Loucy (cell line): ENCODE measurements at regions not wholly inside any gene's neighbourhood (a gene's known extent, or its start where the extent isn't known, plus 50 kb on each side); places are given as distances from the start of the nearest gene placed in this dataset.

Source experiments
- EZH2phosphoT487 ChIP-seq: fragments of 200-600 bp; IDR thresholded peaks from 2 replicates; pipeline ENCODE4 v1.6.1; 2018; ENCODE audit warnings: antibody characterized with exemption, mild to moderate bottlenecking, moderate library complexity, borderline replicate concordance
- TF ChIP-seq, protein P1 (sequence below): fragments of 200-600 bp; sonication (generic); conservative IDR thresholded peaks from 2 replicates; pipeline ENCODE4 v1.5.1; 2014; ENCODE audit warnings: mild to moderate bottlenecking, antibody characterized with exemption, low read length

DNA sequence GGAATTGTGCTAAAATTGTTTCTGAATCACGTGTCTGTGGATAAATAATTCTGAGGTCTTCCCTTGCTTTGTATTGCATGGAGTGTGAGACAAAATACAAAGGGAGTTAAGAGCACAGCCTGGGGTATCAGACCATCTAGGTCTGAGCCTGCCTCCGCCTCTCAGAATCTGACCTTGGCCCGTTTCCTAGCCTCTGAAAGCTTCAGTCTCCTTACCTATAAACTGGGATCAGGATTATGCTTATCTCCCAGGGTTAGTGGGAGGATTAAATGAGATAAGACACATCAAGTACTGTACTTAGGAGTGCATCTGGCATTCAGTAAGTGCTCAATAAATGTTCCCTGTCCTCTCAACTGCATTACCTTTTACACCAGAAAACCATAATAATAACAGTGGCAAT, 140.6 kb upstream of the TENM3 start:
- TF ChIP-seq, protein P1, sequence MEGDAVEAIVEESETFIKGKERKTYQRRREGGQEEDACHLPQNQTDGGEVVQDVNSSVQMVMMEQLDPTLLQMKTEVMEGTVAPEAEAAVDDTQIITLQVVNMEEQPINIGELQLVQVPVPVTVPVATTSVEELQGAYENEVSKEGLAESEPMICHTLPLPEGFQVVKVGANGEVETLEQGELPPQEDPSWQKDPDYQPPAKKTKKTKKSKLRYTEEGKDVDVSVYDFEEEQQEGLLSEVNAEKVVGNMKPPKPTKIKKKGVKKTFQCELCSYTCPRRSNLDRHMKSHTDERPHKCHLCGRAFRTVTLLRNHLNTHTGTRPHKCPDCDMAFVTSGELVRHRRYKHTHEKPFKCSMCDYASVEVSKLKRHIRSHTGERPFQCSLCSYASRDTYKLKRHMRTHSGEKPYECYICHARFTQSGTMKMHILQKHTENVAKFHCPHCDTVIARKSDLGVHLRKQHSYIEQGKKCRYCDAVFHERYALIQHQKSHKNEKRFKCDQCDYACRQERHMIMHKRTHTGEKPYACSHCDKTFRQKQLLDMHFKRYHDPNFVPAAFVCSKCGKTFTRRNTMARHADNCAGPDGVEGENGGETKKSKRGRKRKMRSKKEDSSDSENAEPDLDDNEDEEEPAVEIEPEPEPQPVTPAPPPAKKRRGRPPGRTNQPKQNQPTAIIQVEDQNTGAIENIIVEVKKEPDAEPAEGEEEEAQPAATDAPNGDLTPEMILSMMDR: no peak
- no peak for TF ChIP-seq EZH2phosphoT487
